ENCODE measurements at regions not wholly inside any gene's neighbourhood (a gene's known extent, or its start where the extent isn't known, plus 50 kb on each side); places are given as distances from the start of the nearest gene placed in this dataset.

GRCh38 chr9:115192280-115192679 lies 74.3 kb upstream of the TNC start:
- ATAC-seq (replicated peaks in 1 of 4) = no peak
- peaks cover 0 to 6% of the 10 kb centered on the region in 2 experiments for H3K27me3 ChIP-seq (replicated peaks in 1 of 2; ENCODE audit: control insufficient read depth in 2 of 2, extremely low read depth in 1 of 2, insufficient read depth in 2 of 2, low read length in 1 of 2)
- peaks cover 0 to 6% (median 4%) of the 10 kb centered on the region in 3 donors for H3K9me3 Mint-ChIP-seq
- H3K4me1 ChIP-seq (ENCODE audit: control insufficient read depth in 1 of 2, extremely low read depth in 1 of 2, insufficient read depth in 2 of 2, low read length in 2 of 2) = no peaks in the 10 kb centered on the region
- no peaks in the 10 kb centered on the region for H3K36me3 Mint-ChIP-seq
- no peaks in the 10 kb centered on the region for H3K4me1 Mint-ChIP-seq
- peaks cover 29 to 48% of the 10 kb centered on the region in 2 donors for H3K27me3 Mint-ChIP-seq
- 41% methylated on average over 2 of the region's 3 CpGs for WGBS (ENCODE audit: insufficient coverage)
- POLR2A ChIA-PET = no interaction called here
- CTCF ChIA-PET = no interaction called here
- H3K27ac ChIP-seq (ENCODE audit: low read length) = no peak overlapping the region
- H3K4me3 ChIP-seq (ENCODE audit: control insufficient read depth in 1 of 2, extremely low read depth in 1 of 2, low read length in 1 of 2) = no peak overlapping the region
- DNase-seq = no peak
- H3K27ac Mint-ChIP-seq = no peak overlapping the region
- no peaks in the 10 kb centered on the region for H3K9me3 ChIP-seq
- H3K36me3 ChIP-seq (ENCODE audit: control insufficient read depth in 2 of 2, extremely low read depth in 1 of 2, insufficient read depth in 1 of 2, low read length in 1 of 2) = no peaks in the 10 kb centered on the region
- H3K4me3 Mint-ChIP-seq = no peak overlapping the region

GRCh38 chr9:115192835-115193525 lies 75.0 kb upstream of the TNC start:
- ATAC-seq (replicated peaks in 1 of 4) (no peak), DNase-seq (no peak)
- ChIA-PET CTCF (no interaction called here), POLR2A (no interaction called here)
- Histone ChIP-seq H3K27ac (ENCODE audit: low read length) (no peak overlapping the region), H3K36me3 (ENCODE audit: control insufficient read depth in 2 of 2, extremely low read depth in 1 of 2, insufficient read depth in 1 of 2, low read length in 1 of 2) (no peaks in the 10 kb centered on the region), H3K9me3 (no peaks in the 10 kb centered on the region), H3K4me1 (ENCODE audit: control insufficient read depth in 1 of 2, extremely low read depth in 1 of 2, insufficient read depth in 2 of 2, low read length in 2 of 2) (no peaks in the 10 kb centered on the region), H3K4me3 (ENCODE audit: control insufficient read depth in 1 of 2, extremely low read depth in 1 of 2, low read length in 1 of 2) (no peak overlapping the region), H3K27me3 (replicated peaks in 1 of 2; ENCODE audit: control insufficient read depth in 2 of 2, extremely low read depth in 1 of 2, insufficient read depth in 2 of 2, low read length in 1 of 2) (peaks cover 0 to 7% of the 10 kb centered on the region in 2 experiments)
- H3K4me1 Mint-ChIP-seq = no peaks in the 10 kb centered on the region
- H3K4me3 Mint-ChIP-seq = no peak overlapping the region
- H3K9me3 Mint-ChIP-seq = peaks cover 0 to 6% (median 4%) of the 10 kb centered on the region in 3 donors
- peaks cover 34 to 49% of the 10 kb centered on the region in 2 donors for H3K27me3 Mint-ChIP-seq
- no peak overlapping the region for H3K27ac Mint-ChIP-seq
- WGBS (ENCODE audit: insufficient coverage) = 80% methylated on average over 1 of the region's 2 CpGs
- no peaks in the 10 kb centered on the region for H3K36me3 Mint-ChIP-seq

GRCh38 chr9:115193777-115194176 lies 75.8 kb upstream of the TNC start:
- ATAC-seq (replicated peaks in 1 of 4) (no peak), DNase-seq (no peak)
- Mint-ChIP-seq H3K36me3 (no peaks in the 10 kb centered on the region), H3K27ac (no peak overlapping the region), H3K9me3 (peaks cover 0 to 6% (median 4%) of the 10 kb centered on the region in 3 donors), H3K4me3 (no peak overlapping the region), H3K27me3 (peaks cover 32 to 49% of the 10 kb centered on the region in 2 donors), H3K4me1 (no peaks in the 10 kb centered on the region)
- Histone ChIP-seq H3K4me1 (ENCODE audit: control insufficient read depth in 1 of 2, extremely low read depth in 1 of 2, insufficient read depth in 2 of 2, low read length in 2 of 2) (no peaks in the 10 kb centered on the region), H3K36me3 (ENCODE audit: control insufficient read depth in 2 of 2, extremely low read depth in 1 of 2, insufficient read depth in 1 of 2, low read length in 1 of 2) (no peaks in the 10 kb centered on the region), H3K9me3 (no peaks in the 10 kb centered on the region), H3K27me3 (replicated peaks in 1 of 2; ENCODE audit: control insufficient read depth in 2 of 2, extremely low read depth in 1 of 2, insufficient read depth in 2 of 2, low read length in 1 of 2) (peaks cover 0 to 10% of the 10 kb centered on the region in 2 experiments), H3K27ac (ENCODE audit: low read length) (no peak overlapping the region), H3K4me3 (ENCODE audit: control insufficient read depth in 1 of 2, extremely low read depth in 1 of 2, low read length in 1 of 2) (no peak overlapping the region)
- CTCF ChIA-PET = no interaction called here
- POLR2A ChIA-PET = no interaction called here
- 100% methylated on average over 1 of the region's 4 CpGs for WGBS (ENCODE audit: insufficient coverage)

GRCh38 chr9:115194216-115194615 lies 76.3 kb upstream of the TNC start:
- DNase-seq = no peak
- peaks cover 0 to 6% (median 4%) of the 10 kb centered on the region in 3 donors for H3K9me3 Mint-ChIP-seq

GRCh38 chr9:115195912-115196311 lies 78.0 kb upstream of the TNC start:
- ATAC-seq (replicated peaks in 1 of 4) = no peak
- CTCF ChIA-PET = no interaction called here
- no peaks in the 10 kb centered on the region for H3K4me1 Mint-ChIP-seq
- DNase-seq = no peak
- no CpG with 5 or more reads among the region's 1 CpG for WGBS (ENCODE audit: insufficient coverage)
- peaks cover 0 to 2% (median 2%) of the 10 kb centered on the region in 3 donors for H3K9me3 Mint-ChIP-seq
- peaks cover 0 to 12% of the 10 kb centered on the region in 2 experiments for H3K27me3 ChIP-seq (replicated peaks in 1 of 2; ENCODE audit: control insufficient read depth in 2 of 2, extremely low read depth in 1 of 2, insufficient read depth in 2 of 2, low read length in 1 of 2)
- H3K4me1 ChIP-seq (ENCODE audit: control insufficient read depth in 1 of 2, extremely low read depth in 1 of 2, insufficient read depth in 2 of 2, low read length in 2 of 2) = no peaks in the 10 kb centered on the region
- H3K9me3 ChIP-seq = no peaks in the 10 kb centered on the region
- no peaks in the 10 kb centered on the region for H3K36me3 ChIP-seq (ENCODE audit: control insufficient read depth in 2 of 2, extremely low read depth in 1 of 2, insufficient read depth in 1 of 2, low read length in 1 of 2)
- peaks cover 31 to 39% of the 10 kb centered on the region in 2 donors for H3K27me3 Mint-ChIP-seq
- no peak overlapping the region for H3K27ac Mint-ChIP-seq
- H3K4me3 ChIP-seq (ENCODE audit: control insufficient read depth in 1 of 2, extremely low read depth in 1 of 2, low read length in 1 of 2) = no peak overlapping the region
- H3K27ac ChIP-seq (ENCODE audit: low read length) = no peak overlapping the region
- POLR2A ChIA-PET = no interaction called here
- no peaks in the 10 kb centered on the region for H3K36me3 Mint-ChIP-seq
- H3K4me3 Mint-ChIP-seq = no peak overlapping the region

More at GRCh38 chr9:115194216-115194615, 76.3 kb upstream of the TNC start:
- Histone ChIP-seq H3K36me3 (ENCODE audit: control insufficient read depth in 2 of 2, extremely low read depth in 1 of 2, insufficient read depth in 1 of 2, low read length in 1 of 2) (no peaks in the 10 kb centered on the region), H3K4me3 (ENCODE audit: control insufficient read depth in 1 of 2, extremely low read depth in 1 of 2, low read length in 1 of 2) (no peak overlapping the region), H3K9me3 (no peaks in the 10 kb centered on the region), H3K27ac (ENCODE audit: low read length) (no peak overlapping the region), H3K4me1 (ENCODE audit: control insufficient read depth in 1 of 2, extremely low read depth in 1 of 2, insufficient read depth in 2 of 2, low read length in 2 of 2) (no peaks in the 10 kb centered on the region), H3K27me3 (replicated peaks in 1 of 2; ENCODE audit: control insufficient read depth in 2 of 2, extremely low read depth in 1 of 2, insufficient read depth in 2 of 2, low read length in 1 of 2) (peaks cover 0 to 11% of the 10 kb centered on the region in 2 experiments)
- H3K36me3 Mint-ChIP-seq = no peaks in the 10 kb centered on the region
- H3K4me1 Mint-ChIP-seq = no peaks in the 10 kb centered on the region
- ATAC-seq (replicated peaks in 1 of 4) = no peak
- ChIA-PET CTCF (no interaction called here), POLR2A (no interaction called here)
- peaks cover 35 to 45% of the 10 kb centered on the region in 2 donors for H3K27me3 Mint-ChIP-seq
- no peak overlapping the region for H3K4me3 Mint-ChIP-seq
- H3K27ac Mint-ChIP-seq = no peak overlapping the region

- H3K4me1 Mint-ChIP-seq = no peaks in the 10 kb centered on the region
- Histone ChIP-seq H3K27me3 (replicated peaks in 1 of 2; ENCODE audit: control insufficient read depth in 2 of 2, extremely low read depth in 1 of 2, insufficient read depth in 2 of 2, low read length in 1 of 2) (peaks cover 0 to 12% of the 10 kb centered on the region in 2 experiments), H3K9me3 (no peaks in the 10 kb centered on the region), H3K36me3 (ENCODE audit: control insufficient read depth in 2 of 2, extremely low read depth in 1 of 2, insufficient read depth in 1 of 2, low read length in 1 of 2) (no peaks in the 10 kb centered on the region), H3K4me3 (ENCODE audit: control insufficient read depth in 1 of 2, extremely low read depth in 1 of 2, low read length in 1 of 2) (no peak overlapping the region), H3K27ac (ENCODE audit: low read length) (no peak overlapping the region), H3K4me1 (ENCODE audit: control insufficient read depth in 1 of 2, extremely low read depth in 1 of 2, insufficient read depth in 2 of 2, low read length in 2 of 2) (no peaks in the 10 kb centered on the region)
- H3K27ac Mint-ChIP-seq = no peak overlapping the region
- H3K27me3 Mint-ChIP-seq = peaks cover 29 to 38% of the 10 kb centered on the region in 2 donors
- DNase-seq (no peak), ATAC-seq (replicated peaks in 1 of 4) (no peak)
- WGBS (ENCODE audit: insufficient coverage) = 53% methylated on average over 3 of the region's 3 CpGs
- CTCF ChIA-PET = no interaction called here
- POLR2A ChIA-PET = no interaction called here
- no peak overlapping the region for H3K4me3 Mint-ChIP-seq
- H3K36me3 Mint-ChIP-seq = no peaks in the 10 kb centered on the region
- no peaks in the 10 kb centered on the region for H3K9me3 Mint-ChIP-seq
Measured at GRCh38 chr9:115196919-115197318, 79.0 kb upstream of the TNC start.

- Histone ChIP-seq H3K36me3 (ENCODE audit: control insufficient read depth in 2 of 2, extremely low read depth in 1 of 2, insufficient read depth in 1 of 2, low read length in 1 of 2) (no peaks in the 10 kb centered on the region), H3K4me1 (ENCODE audit: control insufficient read depth in 1 of 2, extremely low read depth in 1 of 2, insufficient read depth in 2 of 2, low read length in 2 of 2) (no peaks in the 10 kb centered on the region), H3K4me3 (ENCODE audit: control insufficient read depth in 1 of 2, extremely low read depth in 1 of 2, low read length in 1 of 2) (no peak overlapping the region), H3K27me3 (replicated peaks in 1 of 2; ENCODE audit: control insufficient read depth in 2 of 2, extremely low read depth in 1 of 2, insufficient read depth in 2 of 2, low read length in 1 of 2) (peaks cover 0 to 14% of the 10 kb centered on the region in 2 experiments), H3K9me3 (no peaks in the 10 kb centered on the region), H3K27ac (ENCODE audit: low read length) (no peak overlapping the region)
- Mint-ChIP-seq H3K27me3 (peaks cover 29 to 33% of the 10 kb centered on the region in 2 donors), H3K9me3 (no peaks in the 10 kb centered on the region), H3K4me1 (no peaks in the 10 kb centered on the region), H3K36me3 (no peaks in the 10 kb centered on the region), H3K4me3 (no peak overlapping the region), H3K27ac (no peak overlapping the region)
- CTCF ChIA-PET = no interaction called here
- WGBS (ENCODE audit: insufficient coverage) = 39% methylated on average over 4 of the region's 4 CpGs
- ATAC-seq (replicated peaks in 1 of 4) (no peak), DNase-seq (no peak)
- POLR2A ChIA-PET = no interaction called here
Measured at GRCh38 chr9:115198001-115198400, 80.0 kb upstream of the TNC start.

All from T-cell (primary cell).